ENCODE measurements at regions not wholly inside any gene's neighbourhood (a gene's known extent, or its start where the extent isn't known, plus 50 kb on each side); places are given as distances from the start of the nearest gene placed in this dataset.

GRCh38 chr6:76609160-76609559 is 536.7 kb upstream of the IMPG1 start:
- TF ChIP-seq CTCF (IDR thresholded peaks at IDR 0.05; ENCODE audit: unreplicated experiment), result no peak
- peaks cover 12% of the 10 kb centered on the region for H3K9me3 Mint-ChIP-seq
- H3K27me3 Mint-ChIP-seq (ENCODE audit: low read depth), result no peaks in the 10 kb centered on the region
- no peak overlapping the region for H3K4me3 Mint-ChIP-seq
- no peak for DNase-seq (ENCODE audit: low spot score in 2 of 2, unreplicated experiment in 2 of 2)
- H3K4me1 Mint-ChIP-seq, result no peaks in the 10 kb centered on the region
- no peaks in the 10 kb centered on the region for H3K36me3 Mint-ChIP-seq
- H3K27ac Mint-ChIP-seq, result no peak overlapping the region

- no peak for DNase-seq (ENCODE audit: low spot score in 2 of 2, unreplicated experiment in 2 of 2)
- Mint-ChIP-seq H3K4me1 (no peaks in the 10 kb centered on the region), H3K27me3 (ENCODE audit: low read depth) (no peaks in the 10 kb centered on the region), H3K9me3 (peaks cover 17% of the 10 kb centered on the region), H3K4me3 (no peak overlapping the region), H3K27ac (no peak overlapping the region), H3K36me3 (no peaks in the 10 kb centered on the region)
- no peak for TF ChIP-seq CTCF (IDR thresholded peaks at IDR 0.05; ENCODE audit: unreplicated experiment)
Observed at GRCh38 chr6:76594109-76594508, 521.6 kb upstream of the IMPG1 start.

GRCh38 chr6:76593668-76594067 is 521.2 kb upstream of the IMPG1 start:
- no peaks in the 10 kb centered on the region for H3K27me3 Mint-ChIP-seq (ENCODE audit: low read depth)
- no peak for DNase-seq (ENCODE audit: low spot score in 2 of 2, unreplicated experiment in 2 of 2)
- H3K4me3 Mint-ChIP-seq, result no peak overlapping the region
- no peak overlapping the region for H3K27ac Mint-ChIP-seq
- H3K36me3 Mint-ChIP-seq, result no peaks in the 10 kb centered on the region
- peaks cover 20% of the 10 kb centered on the region for H3K9me3 Mint-ChIP-seq
- TF ChIP-seq CTCF (IDR thresholded peaks at IDR 0.05; ENCODE audit: unreplicated experiment), result no peak
- H3K4me1 Mint-ChIP-seq, result no peaks in the 10 kb centered on the region

GRCh38 chr6:76592566-76592965 is 520.1 kb upstream of the IMPG1 start:
- DNase-seq (ENCODE audit: low spot score in 2 of 2, unreplicated experiment in 2 of 2), result no peak
- H3K9me3 Mint-ChIP-seq, result peaks cover 20% of the 10 kb centered on the region
- no peaks in the 10 kb centered on the region for H3K27me3 Mint-ChIP-seq (ENCODE audit: low read depth)
- H3K4me1 Mint-ChIP-seq, result peaks cover 2% of the 10 kb centered on the region
- no peak overlapping the region for H3K4me3 Mint-ChIP-seq
- H3K27ac Mint-ChIP-seq, result no peak overlapping the region
- H3K36me3 Mint-ChIP-seq, result no peaks in the 10 kb centered on the region
- no peak for TF ChIP-seq CTCF (IDR thresholded peaks at IDR 0.05; ENCODE audit: unreplicated experiment)

- no peaks in the 10 kb centered on the region for H3K36me3 Mint-ChIP-seq
- DNase-seq (ENCODE audit: low spot score in 2 of 2, unreplicated experiment in 2 of 2), result no peak
- no peak overlapping the region for H3K4me3 Mint-ChIP-seq
- peaks cover 4% of the 10 kb centered on the region for H3K9me3 Mint-ChIP-seq
- H3K27me3 Mint-ChIP-seq (ENCODE audit: low read depth), result no peaks in the 10 kb centered on the region
- H3K4me1 Mint-ChIP-seq, result peaks cover 4% of the 10 kb centered on the region
- no peak overlapping the region for H3K27ac Mint-ChIP-seq
- no peak for TF ChIP-seq CTCF (IDR thresholded peaks at IDR 0.05; ENCODE audit: unreplicated experiment)
Observed at GRCh38 chr6:76587271-76587670, 514.8 kb upstream of the IMPG1 start.

- no peak for DNase-seq (ENCODE audit: low spot score in 2 of 2, unreplicated experiment in 2 of 2)
- Mint-ChIP-seq H3K27me3 (ENCODE audit: low read depth) (no peaks in the 10 kb centered on the region), H3K36me3 (no peaks in the 10 kb centered on the region), H3K9me3 (peaks cover 2% of the 10 kb centered on the region), H3K4me1 (peaks cover 4% of the 10 kb centered on the region), H3K27ac (no peak overlapping the region), H3K4me3 (no peak overlapping the region)
- TF ChIP-seq CTCF (IDR thresholded peaks at IDR 0.05; ENCODE audit: unreplicated experiment), result no peak
Observed at GRCh38 chr6:76584121-76584520, 511.7 kb upstream of the IMPG1 start.
